DMS114 treated with DMSO at 0.1 percent for 48 hours (cell line): ENCODE measurements at regions not wholly inside any gene's neighbourhood (a gene's known extent, or its start where the extent isn't known, plus 50 kb on each side); places are given as distances from the start of the nearest gene placed in this dataset.

ENCODE experiments used
- DNase-seq: peaks from one replicate; lab custom pipeline; 2025; ENCODE audit not compliant: unreplicated experiment; lab: John Stamatoyannopoulos, UW

DNA sequence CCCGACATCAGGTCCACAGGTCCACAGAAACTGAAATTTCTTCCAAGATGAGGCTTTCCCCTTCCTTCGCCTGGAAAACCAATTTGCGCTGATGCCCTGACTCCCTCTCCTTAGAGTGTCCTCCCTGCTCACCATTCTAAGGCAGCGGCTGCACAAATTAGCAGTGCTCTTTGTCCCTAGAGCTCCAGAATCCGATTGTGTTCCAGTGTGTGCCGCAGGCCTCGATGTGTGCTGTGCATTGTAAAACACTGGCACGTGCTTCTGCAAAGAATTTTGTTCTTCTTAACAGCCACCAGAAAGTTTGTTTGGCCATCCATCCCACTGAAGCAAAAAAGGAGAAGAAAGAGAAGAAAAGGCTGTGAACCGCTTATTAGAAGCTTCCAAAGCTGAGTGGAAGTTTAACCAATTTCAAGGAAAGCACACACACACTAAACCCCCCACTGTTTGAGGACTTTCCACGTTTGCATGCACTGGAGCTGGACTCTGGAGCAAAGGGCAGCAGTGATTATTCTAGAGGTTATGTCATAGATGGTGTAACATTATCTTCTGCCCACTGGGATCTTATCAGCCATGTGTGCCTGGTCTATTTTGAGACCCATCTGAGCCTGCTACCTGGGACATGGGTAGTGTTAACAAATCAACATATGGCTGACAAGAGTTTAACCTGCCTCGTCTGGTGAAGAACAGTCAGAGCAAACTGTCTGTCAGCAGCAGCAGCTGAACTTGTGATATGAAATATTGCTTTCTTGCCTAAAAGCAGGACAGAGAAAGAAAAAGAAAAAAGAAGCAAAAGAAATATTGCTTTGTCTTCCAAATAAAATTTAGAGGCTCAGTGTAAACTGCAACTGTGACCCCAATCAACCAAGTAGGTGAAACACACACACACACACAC lies 64.9 kb upstream of the RREB1 start:
- no peak for DNase-seq

DNA sequence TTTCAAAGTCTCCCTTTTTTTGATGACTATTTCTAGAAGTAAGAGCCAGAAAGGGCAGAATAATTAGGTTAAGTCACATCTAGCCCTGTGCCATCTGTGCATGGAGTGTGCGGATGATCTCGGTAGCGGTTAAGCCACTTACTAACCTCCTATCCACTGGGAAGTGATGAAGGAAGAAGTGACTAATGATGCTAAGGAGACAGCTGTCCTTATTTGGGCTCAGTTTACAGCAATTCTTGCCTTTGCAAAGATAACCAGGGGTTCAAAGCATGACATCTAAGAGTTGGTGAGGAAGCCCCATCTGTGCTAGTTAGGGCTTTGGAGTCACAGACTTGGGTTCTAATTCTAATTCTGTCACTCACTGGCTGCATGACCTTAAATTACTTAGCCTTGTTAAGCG lies 62.4 kb upstream of the RREB1 start:
- DNase-seq, result no peak

DNA sequence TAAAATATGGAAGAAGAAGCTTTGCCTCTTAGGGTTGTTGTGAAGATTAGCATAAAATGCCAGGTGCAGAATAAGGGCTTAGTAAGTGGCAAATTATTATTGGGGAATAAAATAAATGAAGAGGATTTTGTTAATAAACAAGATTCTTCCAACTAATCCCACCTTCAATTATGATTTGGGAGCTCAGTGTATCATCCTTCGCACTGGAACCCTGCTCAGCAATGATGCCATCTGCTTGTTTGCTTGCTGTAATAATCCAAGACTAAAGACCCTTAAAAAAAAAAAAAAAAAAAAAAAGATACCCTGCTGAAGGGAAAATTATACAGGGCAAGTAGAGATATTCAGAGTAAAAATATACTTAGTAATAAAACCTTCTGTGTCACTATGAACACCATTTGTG lies 62.0 kb upstream of the RREB1 start:
- no peak for DNase-seq

DNA sequence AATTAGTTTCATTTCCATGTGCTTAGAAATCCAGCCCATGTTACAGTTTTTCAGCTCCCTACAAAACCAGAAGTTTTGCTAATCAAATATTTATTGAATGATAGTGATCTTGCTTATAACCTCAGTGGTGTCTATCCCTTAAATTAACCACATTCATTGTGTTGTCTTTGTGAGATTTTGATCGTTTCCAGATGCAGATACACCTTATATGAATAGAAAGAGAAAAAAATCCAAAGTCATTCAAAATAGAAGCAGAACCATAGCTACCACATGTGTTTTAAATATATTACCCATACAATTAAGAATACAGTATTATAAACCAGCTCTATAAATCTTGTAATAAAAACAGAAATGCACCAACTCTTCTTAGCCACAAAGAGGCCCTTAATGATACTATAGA lies 60.6 kb upstream of the RREB1 start:
- DNase-seq, result no peak

DNA sequence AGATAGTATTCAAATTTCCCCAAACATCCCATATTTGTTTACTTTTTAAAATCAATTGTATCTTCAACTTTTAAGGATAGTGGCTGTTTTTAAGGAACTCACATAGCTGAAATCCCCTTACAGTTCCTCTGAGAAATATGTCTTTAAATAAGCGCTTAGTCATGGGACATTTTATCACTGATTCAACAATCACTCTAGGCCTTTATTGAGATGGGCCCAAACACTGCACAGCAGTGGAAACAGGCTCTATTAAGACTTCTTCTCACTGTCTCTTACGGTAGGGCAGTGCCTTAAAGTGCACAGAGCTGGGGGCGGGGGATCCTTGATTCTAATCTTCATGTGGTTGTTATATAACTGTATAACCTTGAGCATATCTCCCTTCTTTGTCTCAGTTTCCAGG lies 59.8 kb upstream of the RREB1 start:
- DNase-seq, result no peak

DNA sequence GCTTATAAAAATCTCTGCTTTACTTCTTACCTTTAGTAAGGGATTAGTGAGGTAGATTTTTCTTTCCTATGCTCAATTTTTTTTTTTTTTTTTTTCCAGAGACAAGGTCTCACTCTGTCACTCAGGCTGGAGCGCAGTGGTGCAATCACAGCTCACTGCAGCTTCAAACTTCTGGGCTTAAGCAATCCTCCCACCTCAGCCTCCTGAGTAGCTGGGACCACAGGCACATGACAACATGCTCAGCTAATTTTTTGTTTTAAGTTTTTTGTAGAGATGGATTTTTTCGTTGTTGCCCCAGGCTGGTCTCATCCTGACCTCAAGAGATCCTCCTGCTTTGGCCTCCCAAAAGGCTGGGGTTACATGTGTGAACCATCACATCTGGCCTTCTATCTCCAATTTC lies 58.9 kb upstream of the RREB1 start:
- no peak for DNase-seq

DNA sequence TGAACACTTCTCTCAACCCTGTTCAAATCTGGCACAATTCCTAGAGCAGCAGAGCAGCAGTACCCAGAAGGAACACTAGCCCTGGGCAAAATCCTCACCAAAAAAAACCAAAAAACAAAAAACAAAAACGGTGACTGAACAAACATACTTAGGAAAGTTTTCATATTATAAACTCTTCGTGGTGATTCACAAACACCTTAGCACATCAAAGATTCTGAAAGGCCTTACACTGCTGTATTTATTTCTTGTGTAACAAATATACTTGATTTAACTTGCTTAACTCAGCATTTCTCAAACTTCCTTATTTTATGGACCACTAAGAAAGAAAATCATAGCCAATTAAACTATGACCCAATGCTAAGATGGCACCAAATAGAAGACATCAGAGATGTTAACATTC lies 57.8 kb upstream of the RREB1 start:
- DNase-seq, result no peak

DNA sequence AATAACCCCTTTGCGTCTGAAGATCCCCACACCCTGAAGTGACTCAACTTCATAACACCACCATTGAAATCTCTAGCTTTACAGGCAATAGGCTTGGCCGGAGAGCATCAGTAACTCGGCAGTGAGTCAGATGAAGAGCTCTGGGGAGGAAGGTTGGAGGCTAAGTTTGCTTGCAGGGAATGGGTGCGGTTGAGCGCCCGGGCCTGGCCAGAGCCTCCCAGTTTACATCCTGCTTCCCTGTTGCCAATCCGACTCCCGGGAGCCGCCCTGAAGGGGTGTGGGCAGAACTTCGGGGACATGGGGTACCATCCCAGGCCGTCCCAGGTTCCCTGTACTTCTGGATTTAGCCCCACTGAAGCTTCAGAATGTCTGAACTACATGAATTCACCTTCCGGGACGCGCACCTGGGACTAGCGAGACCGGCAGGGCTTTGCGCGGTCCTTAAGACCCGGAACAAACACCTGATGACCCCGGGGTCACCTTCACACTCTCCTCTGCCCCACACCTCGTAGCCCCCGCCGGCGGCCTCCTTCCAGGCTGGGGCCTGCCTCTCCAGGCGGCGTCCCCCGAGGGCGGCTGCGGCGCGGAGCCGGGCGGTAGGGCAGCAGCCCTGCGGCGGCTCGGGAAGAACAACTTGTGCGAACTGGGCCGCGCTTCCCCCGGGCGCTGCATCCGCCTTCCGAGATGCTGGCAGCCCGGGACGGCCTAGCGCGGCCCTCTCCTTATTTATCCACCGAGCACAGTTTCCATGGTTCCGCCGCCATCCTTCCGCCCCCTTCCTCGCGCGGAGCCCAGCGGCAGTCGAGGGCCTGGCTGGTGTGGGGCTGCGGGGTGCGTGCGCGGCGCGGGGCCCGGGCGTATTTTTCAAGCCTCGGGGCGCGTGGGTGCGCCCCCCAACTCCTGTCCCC lies 56.6 kb upstream of the RREB1 start:
- peak; percentile 29 for DNase-seq

DNA sequence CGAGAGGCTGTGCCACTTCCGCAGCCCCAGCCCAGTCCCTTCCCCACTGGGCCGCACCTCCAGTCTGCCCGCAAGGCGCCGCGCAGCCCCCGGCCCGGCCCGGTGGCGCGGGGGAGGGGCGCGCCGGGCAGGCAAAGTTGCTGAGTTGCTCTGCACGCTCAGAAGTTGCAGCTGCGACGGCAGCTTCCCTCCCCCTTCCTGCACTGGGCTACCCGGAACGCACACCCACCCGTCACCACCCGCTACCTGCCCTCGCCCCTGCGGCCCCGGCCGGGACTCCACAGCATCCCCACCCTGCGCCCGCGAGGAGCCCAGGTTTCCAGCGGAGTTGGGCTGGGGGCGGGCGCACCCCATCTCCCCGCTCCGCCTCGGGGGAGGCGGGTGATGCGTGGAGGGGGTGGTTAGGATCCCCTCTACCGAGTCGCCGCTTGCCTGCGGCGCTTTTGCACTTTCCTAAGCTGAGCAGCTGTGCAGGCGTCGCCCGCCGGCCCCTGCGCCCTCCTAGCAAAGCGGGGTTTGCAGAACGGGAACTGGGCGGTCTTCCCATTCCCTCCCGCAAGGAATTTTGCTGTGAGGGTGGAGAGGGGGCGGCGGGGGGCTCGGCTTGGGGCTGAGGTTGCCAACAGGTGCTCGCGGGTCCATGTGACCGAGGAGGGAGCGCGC lies 55.9 kb upstream of the RREB1 start:
- no peak for DNase-seq

DNA sequence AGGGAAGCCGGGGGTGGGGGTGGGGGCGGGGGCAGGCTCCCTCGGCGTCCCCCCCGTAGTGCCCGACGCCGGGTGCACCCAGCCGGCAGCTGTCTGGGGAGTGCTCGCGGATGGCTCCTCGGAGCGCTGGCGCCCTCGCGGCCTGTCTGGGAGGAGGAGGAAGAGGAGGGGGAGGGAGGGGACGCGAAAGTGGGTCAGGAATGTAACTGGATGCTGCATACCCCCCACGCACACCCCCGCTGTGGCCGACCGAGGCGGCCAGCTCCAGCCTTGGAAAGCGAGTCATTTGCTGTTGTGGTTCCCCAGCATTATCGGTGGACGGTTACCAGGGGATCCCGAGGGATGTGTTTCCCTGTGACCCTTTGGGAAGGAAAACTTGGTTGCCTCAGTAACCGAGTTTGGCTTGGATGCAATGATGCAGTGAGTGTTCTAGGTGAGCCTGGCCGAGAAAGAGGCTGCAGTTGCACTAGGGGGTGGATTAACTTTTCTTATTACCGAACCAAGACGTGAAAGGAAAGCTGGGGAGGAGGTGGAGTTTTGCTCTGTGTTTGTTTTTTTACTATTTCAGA lies 55.2 kb upstream of the RREB1 start:
- peak; percentile 55 for DNase-seq

DNA sequence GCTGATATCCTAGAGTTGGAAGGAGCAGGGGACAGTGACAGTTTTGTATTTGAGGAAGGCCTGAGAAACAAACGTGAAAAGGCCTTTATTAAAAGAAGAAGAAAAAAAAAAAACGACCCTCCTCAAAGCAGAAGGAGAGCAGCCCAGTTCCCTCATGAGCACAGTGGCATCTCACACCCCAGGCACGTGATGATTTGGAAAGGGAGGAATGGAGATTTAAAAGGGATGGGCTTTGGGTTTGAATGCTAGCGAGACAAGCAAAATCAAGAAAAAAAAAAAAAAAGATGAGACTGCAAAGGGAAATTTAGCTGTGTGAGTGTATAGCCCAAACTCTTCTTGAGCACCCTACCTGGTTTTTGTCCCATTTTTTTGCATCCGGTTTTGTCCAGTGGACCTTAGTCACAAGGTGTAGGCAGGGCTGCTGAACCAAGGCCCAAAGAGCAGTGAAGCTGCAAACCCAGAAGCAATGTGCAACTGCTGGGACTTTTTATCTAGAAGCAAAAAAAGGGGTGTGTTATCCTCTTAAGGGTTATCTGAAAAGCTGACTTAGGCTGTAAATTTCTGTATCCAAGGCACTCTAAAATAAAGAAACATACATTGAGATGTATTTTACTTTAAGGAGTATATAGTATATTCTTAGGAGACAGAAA lies 54.5 kb upstream of the RREB1 start:
- DNase-seq, result no peak
